ENCODE measurements at regions not wholly inside any gene's neighbourhood (a gene's known extent, or its start where the extent isn't known, plus 50 kb on each side); places are given as distances from the start of the nearest gene placed in this dataset.

GRCh38 chr20:10924644-10925201, 250.9 kb upstream of the JAG1 start:
- no peaks in the 10 kb centered on the region; the same call in 1 of the 2 replicates for H3K79me1 ChIP-seq (ENCODE audit: low read depth, low read length)
- H4K20me1 ChIP-seq (replicated peaks in 1 of 2; ENCODE audit: control insufficient read depth in 1 of 2, insufficient read depth in 2 of 2, low read length in 2 of 2), result no peaks in the 10 kb centered on the region
- H2AFZ ChIP-seq (ENCODE audit: low read length), result no peak overlapping the region
- no peak overlapping the region for H3K23ac ChIP-seq (ENCODE audit: insufficient read length)
- H4K8ac ChIP-seq (ENCODE audit: extremely low read depth, insufficient read depth, low read length), result no peak overlapping the region
- ChIA-PET POLR2A (ENCODE audit: partially characterized antibody) (no interaction called here), CTCF (ENCODE audit: partially characterized antibody) (no interaction called here)
- FAIRE-seq, result no peak
- no peaks in the 10 kb centered on the region; the same call in 1 of the 2 replicates for H3K23me2 ChIP-seq (ENCODE audit: low read depth, low read length)
- H3K4me2 ChIP-seq (ENCODE audit: insufficient read depth in 1 of 2, low read depth in 2 of 2, low read length in 2 of 2), result no peak overlapping the region
- H3K27me3 ChIP-seq (replicated peaks in 1 of 4; ENCODE audit: control insufficient read depth in 3 of 4, extremely low read depth in 1 of 4, insufficient read depth in 3 of 4, low read length in 3 of 4), result no peaks in the 10 kb centered on the region
- H2BK120ac ChIP-seq (replicated peaks; ENCODE audit: low read depth, low read length), result no peak overlapping the region
- no peak overlapping the region for H3K4ac ChIP-seq (replicated peaks; ENCODE audit: insufficient read length, low read depth, low read length)
- no peak overlapping the region for H3K27ac ChIP-seq (ENCODE audit: low read depth, low read length)
- H3K18ac ChIP-seq (ENCODE audit: extremely low read depth, low read length), result no peak overlapping the region
- H2BK12ac ChIP-seq (ENCODE audit: low read depth, low read length), result no peak overlapping the region
- H2BK20ac ChIP-seq (ENCODE audit: low read length), result no peak overlapping the region
- H4K91ac ChIP-seq (replicated peaks; ENCODE audit: insufficient read length, low read length), result no peak overlapping the region
- H3K9ac ChIP-seq (replicated peaks in 1 of 4; ENCODE audit: extremely low read depth in 1 of 4, low read depth in 3 of 4, low read length in 3 of 4), result no peak overlapping the region
- no peak overlapping the region for H2AK5ac ChIP-seq (ENCODE audit: low read depth, low read length)
- no peaks in the 10 kb centered on the region for H3K9me3 ChIP-seq (ENCODE audit: insufficient read depth in 2 of 2, low read depth in 1 of 2, low read length in 1 of 2)
- H4K5ac ChIP-seq (ENCODE audit: insufficient read length, low read depth, low read length), result no peak overlapping the region
- H2BK5ac ChIP-seq (ENCODE audit: low read depth, low read length), result no peak overlapping the region
- H3K14ac ChIP-seq (ENCODE audit: insufficient read length), result no peak overlapping the region
- H2BK15ac ChIP-seq (ENCODE audit: low read length), result no peak overlapping the region
- no peak overlapping the region for H3K4me3 ChIP-seq (ENCODE audit: extremely low read depth in 1 of 4, insufficient read depth in 2 of 4, low read depth in 3 of 4, low read length in 4 of 4)
- WGBS, 2 experiments (ENCODE audit: extremely low coverage in 1 of 2, insufficient coverage in 1 of 2, insufficient read length in 1 of 2, insufficient replicate concordance in 2 of 2, low coverage in 1 of 2, low lambda C conversion rate in 2 of 2, missing lambda C conversion rate in 1 of 2), result 89% methylated on average over 1 of the region's 1 CpG; no CpG with 5 or more reads in 1 of the 2 experiments
- no peaks in the 10 kb centered on the region; a peak in 1 of 7 replicates for H3K4me1 ChIP-seq (replicated peaks in 1 of 4; ENCODE audit: control insufficient read depth in 3 of 4, insufficient read depth in 4 of 4, low read length in 3 of 4)
- H3K36me3 ChIP-seq (ENCODE audit: control insufficient read depth in 2 of 4, insufficient read depth in 4 of 4, low read length in 3 of 4), result no peaks in the 10 kb centered on the region
- DNase-seq (ENCODE audit: low read depth in 1 of 2, low spot score in 2 of 2), result no peak
- H3K56ac ChIP-seq (replicated peaks; ENCODE audit: insufficient read length, low read depth, low read length), result no peak overlapping the region
- H3K79me2 ChIP-seq (ENCODE audit: control insufficient read depth in 1 of 2, insufficient read depth in 2 of 2, low read length in 2 of 2), result no peaks in the 10 kb centered on the region
- no peak for TF ChIP-seq KDM1A (IDR thresholded peaks at IDR 0.05; ENCODE audit: borderline replicate concordance, low read length)
- no peak for TF ChIP-seq BACH1 (IDR thresholded peaks at IDR 0.05; ENCODE audit: low read length)

Data from H1 (cell line).